Superior temporal gyrus (tissue), 1 donor: ENCODE measurements at regions not wholly inside any gene's neighbourhood (a gene's known extent, or its start where the extent isn't known, plus 50 kb on each side); places are given as distances from the start of the nearest gene placed in this dataset.
"Not testable (repeated sequence)": the region's sequence is repeated elsewhere in the genome, so short reads cannot be mapped to it uniquely, and the experiment has no call there.

ENCODE experiments used
- DNase-seq: peaks from one replicate; pipeline ENCODE4 v3.0.0-alpha.2; 2016; ENCODE audit errors: extremely low spot score

DNA sequence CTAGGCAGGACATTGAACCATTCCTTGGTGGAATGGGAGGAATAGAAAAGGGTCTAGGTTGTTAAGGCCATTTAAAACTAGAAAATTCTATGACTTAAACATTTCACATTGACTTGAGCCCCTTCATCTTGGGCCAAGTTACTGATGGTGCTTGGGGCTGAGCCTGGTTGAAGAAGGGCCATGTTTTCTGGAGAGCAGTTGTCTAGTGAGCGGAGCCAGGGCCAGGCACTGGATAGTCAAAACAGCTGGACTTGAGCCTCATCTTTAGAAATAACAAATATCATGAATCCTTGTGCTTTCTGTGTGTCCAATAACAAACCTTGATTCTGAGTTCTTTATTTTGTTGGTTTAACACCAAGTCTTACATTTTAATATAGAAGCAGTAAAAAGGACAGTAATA, 134.6 kb upstream of the TCF21 start:
- DNase-seq, result no peak

DNA sequence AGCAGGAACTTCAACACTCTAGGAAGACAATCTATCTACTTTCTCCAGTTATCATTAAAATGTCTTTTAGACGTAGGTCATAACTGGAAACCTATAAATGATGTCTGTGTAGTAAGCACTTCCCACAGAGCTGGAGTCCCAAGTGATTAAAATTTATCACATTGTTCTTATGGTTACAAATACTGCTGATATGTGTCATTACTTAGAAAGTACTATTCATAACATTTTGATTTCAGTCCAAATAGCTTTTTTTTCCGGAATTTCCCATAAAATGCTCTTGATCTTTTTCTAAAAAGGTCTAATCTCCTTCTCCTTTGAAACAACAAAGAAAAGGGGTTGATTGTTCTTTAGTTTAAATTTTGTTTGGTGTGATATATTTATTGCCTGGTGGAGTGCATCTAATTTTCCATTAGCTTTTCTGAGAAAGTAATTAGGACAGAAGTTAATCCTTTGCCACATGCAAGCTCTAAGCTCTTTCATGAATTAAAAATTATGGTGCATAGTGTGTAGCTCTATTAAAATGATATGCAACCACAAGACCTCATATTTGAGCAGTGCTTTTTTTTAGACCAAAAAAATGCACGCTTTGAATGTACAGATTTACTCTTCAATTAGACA, 132.7 kb upstream of the TCF21 start:
- DNase-seq, result no peak

DNA sequence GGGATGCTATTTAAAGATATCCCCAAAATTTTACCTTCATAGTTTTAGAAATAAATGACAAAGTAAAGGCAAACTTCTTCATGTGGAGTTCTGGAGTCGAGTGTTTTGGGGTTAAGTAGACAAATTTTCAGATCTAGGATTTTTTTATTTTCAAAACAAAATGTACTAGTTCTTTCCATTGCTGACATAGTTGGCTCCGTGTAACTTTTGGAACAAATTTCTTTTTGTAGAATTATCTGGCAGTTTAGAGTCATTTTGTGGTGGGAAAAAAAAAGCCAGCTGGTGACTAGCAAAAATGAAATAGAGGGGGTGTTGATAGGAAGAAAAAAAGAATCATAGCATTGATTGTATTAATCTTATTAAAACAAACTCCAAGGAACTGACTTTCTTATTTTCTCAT, 131.6 kb upstream of the TCF21 start:
- DNase-seq, result no peak

DNA sequence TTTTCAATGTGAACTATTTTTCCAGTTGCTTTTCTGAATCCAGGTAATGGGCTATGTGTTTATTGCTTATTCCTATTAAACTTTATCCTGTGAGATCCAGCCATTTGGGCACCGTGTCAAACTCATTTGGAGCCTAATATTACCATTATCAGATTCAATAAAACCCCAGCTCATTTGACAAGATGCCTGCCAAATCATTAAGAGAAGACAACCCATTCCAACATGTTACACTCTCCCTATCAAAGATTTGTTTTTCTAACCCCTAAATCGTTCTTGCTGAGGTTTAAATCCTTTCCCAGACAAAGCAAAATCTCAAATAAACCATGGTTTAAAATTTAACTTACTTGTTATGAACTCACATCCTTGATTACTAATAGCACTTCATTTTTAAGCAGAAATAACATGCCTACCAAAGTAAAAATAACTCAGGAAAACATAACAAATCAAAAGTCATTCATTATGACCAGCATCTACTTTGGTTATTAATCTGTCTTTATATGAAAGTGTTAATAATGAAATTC, 130.0 kb upstream of the TCF21 start:
- DNase-seq, result no peak

DNA sequence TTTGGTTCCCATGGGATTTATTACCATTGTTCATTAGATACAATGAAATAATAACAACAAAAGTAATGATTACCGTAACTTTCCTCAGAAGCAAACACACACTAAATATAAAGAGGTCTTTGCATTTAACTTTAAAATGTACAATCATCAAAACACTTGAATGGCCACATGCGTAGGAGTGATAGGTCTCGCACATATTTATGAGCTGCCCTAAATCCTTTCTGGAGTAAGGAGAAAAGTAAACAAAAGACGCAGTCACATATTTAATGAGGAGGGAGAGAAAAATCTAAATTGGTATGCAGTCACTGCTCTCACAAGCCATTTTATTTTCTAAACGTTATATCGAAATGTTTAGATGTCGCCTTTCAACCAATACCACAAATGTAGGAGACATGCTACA, 129.4 kb upstream of the TCF21 start:
- DNase-seq, result no peak

GRCh38 chr6:133761706-133762105, 127.2 kb upstream of the TCF21 start:
- no peak for DNase-seq

DNA sequence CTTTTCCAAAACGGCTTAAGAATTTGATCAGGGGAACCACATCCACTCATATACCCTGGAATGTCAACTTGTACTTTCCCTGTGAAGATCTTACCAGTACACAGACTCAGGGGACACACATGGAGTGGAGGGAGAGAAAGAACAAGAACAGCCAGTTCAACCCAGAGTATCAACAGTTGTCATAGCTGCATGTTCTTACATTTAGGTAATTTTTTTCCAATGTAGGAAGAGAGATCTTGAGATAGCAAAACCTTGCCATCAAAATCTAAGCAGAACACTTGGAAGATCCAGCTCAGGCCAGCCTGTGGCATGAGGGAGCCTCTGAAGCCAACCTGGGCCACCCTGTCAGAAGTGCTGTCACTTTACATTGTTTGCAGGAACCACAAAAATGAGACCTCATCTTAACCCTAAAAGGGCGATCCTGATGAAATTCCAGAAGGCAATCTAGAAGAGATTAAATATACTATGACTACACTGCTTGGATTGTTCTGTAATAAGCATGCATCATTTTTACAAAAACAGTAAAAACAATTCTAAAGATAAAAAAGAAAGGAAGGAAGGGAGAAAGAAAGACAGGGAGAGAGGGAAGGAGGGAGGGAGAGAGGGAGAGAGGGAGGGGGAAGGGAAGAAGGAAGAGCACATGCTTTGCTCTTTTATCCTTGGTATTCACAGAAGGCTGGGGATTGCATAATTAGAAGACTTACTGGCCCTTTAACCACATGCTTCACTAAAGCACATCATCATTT, 124.7 kb upstream of the TCF21 start:
- no peak for DNase-seq

DNA sequence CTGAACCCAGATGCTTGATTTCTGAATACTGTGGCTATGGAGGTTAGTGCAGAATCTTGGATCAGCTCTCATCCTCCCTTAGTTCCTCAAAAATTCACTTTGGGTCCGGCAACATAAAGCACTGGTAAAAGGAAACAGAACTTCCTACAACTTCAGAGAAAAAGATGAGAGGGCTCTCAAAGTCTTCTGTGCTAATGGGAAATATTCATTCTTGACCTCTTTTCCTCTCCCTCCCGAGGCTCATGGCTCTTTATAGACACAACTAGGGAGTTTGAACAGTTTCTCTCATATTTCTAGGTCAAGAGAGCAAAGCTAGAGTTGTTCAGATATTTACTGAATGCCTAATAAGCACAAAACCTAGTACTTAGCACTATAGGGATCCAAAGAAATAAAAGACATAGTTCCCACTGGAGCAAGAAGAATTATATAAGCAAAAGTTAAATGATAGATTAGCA, 124.1 kb upstream of the TCF21 start:
- DNase-seq, result no peak

DNA sequence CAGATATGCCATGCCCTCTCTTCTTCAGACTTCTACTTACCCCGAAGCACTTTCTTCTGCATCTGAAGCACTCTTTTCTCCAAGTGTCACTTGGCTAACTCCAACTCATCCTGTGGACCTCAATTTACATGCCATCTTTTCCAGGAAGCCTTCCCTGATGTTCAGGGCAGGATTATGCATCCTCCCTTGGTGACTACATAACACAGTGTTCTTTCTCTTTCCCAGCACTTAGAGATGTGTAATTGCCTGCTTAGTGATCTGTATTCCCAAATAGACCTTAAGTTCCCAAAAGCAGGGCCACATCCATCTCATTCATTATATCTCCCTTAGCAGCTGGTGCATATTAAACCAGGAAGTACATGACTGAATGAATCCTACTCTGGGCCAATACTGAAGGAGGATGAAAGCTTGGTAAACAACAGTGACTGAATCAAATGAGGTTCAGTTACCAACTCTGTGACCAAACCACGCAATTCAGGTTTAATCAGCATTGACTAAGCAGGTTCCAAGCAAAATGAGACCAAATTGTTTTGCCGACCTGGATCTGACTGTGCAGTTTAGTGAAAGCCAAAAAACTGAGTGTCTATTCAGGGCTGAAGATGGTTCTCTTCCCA, 121.4 kb upstream of the TCF21 start:
- no peak for DNase-seq

GRCh38 chr6:133768656-133769295, 120.1 kb upstream of the TCF21 start:
- DNase-seq, result no peak

DNA sequence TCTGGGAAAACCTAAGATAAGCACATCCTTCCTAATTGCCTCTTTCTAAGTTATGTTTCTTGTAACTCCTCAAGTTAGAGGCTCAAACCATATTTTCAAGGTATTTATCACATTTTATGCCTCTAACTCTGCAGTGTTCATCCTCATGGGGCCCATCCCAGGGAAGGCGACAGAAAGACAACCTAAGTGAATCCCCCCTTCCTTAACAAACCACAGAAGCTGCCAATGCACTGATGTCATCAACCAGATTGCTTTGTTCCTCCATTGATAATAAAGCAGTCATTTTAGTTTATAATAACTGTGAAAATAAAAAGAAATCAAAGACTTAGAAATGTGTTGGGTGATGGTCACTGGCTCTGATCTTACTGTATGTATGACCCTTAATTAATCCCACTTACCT, 119.5 kb upstream of the TCF21 start:
- DNase-seq, result no peak

- no peak for DNase-seq
Measured at GRCh38 chr6:133772567-133772966, 116.3 kb upstream of the TCF21 start.

DNA sequence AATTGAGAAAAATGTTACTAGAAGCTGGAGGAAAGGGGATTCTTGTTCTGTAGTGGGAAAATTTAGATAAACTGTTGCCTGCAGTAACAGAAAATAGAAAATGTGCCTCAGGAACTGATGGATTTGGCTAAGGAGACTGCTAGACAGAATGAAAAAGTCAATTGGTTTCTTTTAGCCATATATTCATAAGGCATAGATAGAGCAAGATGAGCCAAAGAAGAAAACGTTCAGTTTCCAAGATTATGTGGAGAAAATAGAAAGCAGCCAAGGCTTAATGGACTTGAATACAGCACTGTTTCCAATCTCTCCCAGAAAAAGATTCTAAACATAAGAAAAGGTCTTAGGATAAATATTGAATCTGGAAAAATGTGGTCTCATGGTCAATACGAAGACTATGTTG, 115.1 kb upstream of the TCF21 start:
- DNase-seq, result no peak

- no peak for DNase-seq
Measured at GRCh38 chr6:133774356-133774755, 114.6 kb upstream of the TCF21 start.

- no peak for DNase-seq
Measured at GRCh38 chr6:133778414-133779130, 110.3 kb upstream of the TCF21 start.

DNA sequence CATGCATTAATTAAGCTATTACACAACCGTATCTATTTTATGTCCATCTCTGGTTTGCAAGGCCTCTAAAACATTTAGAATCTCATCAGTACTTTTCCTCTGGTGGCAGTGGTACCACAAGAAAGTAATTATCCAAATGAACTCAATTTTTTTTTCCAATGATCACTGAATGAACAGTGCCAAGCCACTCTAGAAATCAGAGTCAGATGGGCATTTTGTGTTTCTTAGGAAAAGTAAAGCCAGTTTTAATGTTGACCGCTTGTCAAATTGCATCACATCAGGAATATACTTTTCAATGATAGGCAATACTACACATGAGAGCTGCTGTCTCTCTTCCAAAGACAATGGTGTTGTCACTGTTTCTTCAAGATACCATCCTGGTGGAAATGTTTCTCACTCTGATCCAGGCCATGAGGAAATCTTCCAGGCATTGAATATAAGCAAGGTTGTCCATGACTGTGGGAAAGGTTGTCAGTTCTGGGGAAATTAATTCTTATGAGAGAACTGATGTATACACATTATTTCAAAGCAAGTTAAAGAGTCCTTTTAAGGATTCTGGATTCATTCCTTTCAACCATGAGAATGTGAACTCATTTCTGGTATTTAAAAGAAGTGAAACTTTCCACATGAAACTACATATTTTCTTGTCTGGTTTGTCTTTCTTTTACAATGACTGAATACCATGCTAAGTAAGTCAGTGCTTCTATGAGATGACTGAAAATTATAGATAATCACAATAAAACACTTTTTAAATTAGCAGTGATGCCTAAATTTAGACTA, 108.8 kb upstream of the TCF21 start:
- DNase-seq, result no peak

GRCh38 chr6:133786016-133786415, 102.9 kb upstream of the TCF21 start:
- no peak for DNase-seq

GRCh38 chr6:133787122-133787521, 101.8 kb upstream of the TCF21 start:
- no peak for DNase-seq

DNA sequence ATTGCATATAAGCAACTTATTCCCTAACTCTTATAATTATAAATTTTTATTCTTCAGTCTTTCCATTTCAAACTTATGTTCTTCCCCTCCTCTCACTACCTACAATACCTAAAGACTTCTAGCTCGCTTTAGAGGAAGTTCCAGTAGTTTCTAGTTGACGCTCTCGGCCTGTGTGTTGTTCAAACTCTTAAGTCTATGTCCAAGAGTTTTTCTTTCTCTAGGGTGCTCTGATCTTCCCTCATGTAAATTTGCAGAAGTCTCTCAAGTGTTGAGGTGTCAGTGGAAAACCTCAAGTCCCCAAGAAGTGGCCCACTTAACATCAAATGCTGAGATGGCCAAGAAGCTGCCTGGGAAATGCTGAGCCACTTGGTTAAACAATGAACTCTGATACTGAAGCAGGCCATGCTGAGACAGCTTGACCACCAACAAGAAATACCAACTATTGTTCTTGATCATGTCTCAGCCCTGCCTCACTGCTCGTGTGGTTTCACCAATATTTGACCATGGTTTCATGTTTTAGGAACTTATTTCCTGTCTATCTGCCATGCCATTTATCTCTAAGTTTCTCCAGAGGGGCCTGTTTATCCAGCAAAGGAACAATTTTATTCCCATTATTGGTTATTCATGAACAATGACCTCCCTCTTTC, 100.9 kb upstream of the TCF21 start:
- no peak for DNase-seq

DNA sequence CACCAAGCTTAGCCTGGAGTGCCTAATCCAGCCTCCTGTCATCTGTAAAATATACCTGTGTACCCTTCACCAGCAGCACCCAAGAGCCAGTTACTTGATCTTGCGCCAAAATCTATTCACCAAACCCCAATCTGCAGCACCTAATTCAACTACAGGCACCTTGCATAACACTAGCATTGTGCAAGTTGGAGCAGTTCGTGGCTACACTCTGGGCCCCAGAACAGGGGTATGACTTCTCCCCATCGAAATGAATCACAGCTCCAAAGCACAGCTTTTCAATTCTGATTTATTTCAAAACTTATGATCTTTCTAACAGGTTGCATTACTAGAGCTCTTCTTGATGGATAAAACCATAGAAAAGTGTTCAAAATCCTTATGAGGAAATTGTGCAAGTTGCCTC, 100.4 kb upstream of the TCF21 start:
- no peak for DNase-seq

DNA sequence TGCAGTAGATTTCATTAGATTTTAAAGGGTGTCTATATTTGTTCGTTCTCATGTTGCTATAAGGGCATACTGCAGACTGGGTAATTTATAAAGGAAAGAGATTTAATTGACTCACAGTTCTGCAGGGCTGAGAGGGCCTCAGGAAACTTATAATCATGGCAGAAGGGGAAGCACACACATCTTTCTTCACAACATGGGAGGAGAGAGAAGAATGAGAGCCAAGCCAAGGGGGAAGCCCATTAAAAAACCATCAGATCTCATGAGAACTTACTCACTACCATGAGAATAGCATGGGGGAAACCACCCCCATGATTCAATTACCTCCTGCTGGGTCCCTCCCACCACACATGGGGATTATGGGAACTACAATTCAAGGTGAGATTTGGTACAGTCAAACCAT, 99.5 kb upstream of the TCF21 start:
- not testable (repeated sequence) for DNase-seq
